Fibroblast of skin of abdomen (primary cell): ENCODE measurements at regions not wholly inside any gene's neighbourhood (a gene's known extent, or its start where the extent isn't known, plus 50 kb on each side); places are given as distances from the start of the nearest gene placed in this dataset.

Experiments
- DNase-seq: peaks from one replicate; pipeline ENCODE4 v3.0.0-alpha.2; 2013

DNA sequence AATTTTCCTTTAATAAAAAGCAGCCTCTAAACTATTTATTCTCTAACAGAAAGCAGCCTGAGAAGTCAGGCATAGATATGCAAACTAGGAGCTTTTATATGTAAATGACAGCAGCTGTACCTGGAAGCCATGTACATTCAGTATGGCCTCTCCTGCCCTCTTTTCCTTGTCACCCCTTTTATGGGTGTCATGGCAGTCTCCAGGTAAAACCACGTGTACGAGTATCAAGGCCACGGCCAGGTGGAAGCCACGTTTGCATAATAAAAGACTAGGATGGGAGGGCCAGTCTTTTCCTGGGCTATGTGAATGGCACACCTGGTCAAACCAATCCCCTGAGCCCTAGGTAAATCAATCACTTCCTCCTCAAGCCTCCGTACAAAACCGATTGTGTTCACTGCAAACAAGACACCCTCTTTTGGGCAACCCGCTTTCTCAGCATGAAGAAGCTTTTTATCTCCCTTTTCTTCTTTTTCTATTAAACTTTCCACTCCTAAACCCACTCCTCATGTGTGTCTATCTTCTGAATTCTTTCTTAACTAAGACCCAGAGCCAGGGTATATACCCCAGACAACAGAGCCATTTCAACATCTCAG lies 419.5 kb upstream of the CTNND2 start:
- no peak for DNase-seq

DNA sequence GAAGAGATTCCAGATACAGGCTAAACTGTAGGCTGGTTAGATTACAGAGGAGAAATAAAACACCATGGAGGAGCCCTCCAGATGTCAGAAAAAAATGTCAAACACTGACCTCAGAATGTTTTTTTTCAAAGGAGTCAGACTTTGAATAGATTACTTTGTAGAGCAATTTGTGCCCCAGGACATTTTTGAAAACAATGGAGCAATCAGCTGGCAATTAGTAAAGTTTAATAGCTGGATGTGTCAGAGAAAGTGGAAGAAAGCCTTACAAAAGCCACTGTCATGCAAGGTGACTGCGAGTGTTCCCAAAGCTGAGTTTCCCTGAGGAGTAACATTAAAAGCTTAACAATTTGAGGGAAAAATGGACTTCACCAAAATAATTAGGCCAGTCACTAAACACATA lies 417.8 kb upstream of the CTNND2 start:
- DNase-seq, result no peak

DNA sequence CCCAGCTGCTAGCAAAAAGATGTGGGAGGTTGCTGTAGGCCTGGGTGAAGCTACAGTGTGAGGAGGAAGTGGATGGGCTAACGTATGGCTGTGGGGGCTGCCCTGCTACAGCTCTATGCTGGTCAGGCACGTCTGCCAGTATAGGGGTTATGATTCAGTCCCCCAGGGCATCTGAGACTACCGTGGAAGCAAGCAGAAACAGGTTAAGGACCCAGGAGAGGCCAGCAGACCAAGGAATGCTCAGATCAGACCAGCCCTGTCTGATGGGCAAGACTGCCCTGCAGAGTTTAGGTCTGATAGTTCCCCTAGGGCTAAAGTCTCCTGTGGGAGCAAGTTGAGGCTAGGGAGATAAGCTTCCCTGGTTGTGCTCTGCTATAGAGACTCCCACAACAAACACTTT lies 416.1 kb upstream of the CTNND2 start:
- DNase-seq, result no peak

DNA sequence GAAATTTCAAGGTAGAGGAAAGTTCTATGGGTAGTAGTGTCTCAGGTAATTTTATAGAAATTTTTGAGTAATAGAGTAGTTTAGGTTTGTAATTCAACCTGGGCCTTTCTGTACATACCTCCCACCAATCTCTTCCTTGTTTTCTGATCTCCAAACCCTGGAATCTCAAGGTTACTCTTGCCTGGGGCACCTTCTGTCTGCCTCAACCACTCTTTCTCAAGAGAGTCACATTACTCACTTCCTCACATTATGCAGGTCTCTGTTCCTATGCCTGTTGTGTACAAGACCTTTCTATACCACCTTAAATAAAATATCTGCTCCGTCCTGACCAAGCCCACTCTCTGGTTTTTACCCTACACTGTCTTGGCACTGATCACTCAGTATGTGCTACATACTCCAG lies 412.6 kb upstream of the CTNND2 start:
- DNase-seq, result no peak

DNA sequence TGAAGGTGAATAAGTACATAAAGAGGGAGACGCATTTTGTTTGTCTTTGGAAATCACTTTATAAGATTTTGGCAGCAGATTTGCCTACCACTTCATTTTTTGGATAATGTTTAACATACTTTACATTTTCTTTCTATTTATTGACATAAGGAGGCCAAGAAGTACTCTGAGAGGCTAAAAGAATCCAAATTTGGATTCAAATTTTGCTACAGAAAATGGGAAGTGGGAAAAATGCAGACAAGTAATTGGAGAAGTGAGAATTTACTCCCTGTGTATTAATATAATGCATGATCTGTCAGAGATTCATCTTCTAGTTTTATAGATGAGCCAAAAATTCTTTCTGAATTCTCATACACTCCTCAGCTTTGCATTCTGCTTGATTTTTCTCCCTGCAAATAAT lies 411.2 kb upstream of the CTNND2 start:
- no peak for DNase-seq

DNA sequence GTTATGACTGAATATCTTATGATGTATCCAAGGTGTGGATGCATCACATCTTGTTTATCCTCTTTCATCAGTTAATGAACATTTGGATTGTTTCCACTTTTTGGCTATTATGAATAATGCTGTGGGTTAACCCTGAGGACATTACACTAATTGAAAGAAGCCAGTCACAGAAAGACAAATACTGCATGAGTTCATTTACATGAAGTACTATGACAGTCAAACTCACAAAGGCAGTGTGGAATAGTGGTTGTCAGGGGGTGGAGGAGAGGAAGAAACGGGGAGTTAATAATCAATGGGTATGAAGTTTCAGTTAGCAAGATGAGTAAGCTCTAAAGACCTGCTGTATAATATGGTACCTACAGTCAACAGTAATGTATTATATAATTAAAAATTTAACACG lies 409.4 kb upstream of the CTNND2 start:
- no peak for DNase-seq

DNA sequence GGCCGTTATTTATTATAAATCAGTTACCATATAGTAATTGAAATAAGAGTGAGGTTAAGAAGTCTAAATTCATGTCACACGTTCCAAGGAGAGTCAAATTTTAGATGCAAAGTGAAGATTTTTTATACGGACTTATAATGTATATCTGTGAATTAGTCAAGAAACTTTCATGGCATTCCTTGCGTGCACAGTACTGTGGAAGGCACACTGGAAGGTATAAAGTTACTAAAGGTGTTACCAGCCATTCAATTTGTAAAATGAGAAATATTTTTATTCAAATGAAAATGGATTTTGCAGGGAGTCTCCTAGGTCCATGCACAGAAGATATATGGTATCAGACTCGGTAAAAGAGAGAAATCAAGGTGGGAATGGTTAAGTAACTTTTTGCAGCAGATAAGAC lies 408.1 kb upstream of the CTNND2 start:
- no peak for DNase-seq

DNA sequence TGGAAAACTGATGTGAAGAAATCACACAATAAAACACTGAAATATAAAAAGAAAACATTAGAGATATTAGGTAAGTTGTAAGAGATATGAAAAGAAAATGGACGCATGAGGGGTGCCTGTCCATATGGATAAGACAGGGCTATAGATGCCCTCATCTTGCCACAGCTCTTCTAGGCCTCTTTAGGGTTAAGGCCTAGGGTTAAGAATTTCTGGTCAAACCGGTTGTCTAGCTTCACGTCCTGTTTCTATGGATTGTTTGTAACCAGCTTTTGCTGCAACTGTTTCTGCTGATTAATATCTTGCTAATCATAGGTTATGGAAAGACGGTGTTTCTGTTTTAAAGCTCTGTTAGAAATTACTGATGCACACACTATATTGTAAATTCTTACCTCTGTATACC lies 389.9 kb upstream of the CTNND2 start:
- DNase-seq, result no peak

DNA sequence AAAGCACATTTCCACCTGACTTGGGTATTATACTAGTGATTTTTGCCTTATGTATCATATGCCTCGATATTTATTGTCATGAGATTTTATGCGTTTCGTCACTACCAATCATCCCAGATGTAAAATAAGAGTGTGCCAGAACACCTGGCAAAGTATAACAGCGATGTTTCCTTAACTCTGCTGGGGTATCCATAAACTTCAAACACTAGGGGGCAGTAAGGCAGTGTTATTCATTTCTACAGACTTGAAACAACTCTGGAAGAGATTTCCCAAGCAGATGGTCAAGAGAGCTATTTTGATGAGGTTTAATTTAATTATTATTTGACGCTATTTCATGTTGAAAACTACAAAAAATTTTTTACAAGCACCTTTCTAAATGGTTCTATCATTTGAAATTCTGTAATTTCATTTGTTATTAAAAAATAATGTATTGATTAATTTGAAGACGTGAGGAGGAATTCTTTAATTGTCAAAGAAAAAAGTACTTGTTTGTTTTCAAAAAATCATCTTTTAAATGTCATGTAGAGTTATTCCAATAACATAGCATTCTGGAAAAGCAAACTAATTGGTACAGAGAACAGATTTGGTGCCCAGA lies 388.5 kb upstream of the CTNND2 start:
- DNase-seq, result no peak

DNA sequence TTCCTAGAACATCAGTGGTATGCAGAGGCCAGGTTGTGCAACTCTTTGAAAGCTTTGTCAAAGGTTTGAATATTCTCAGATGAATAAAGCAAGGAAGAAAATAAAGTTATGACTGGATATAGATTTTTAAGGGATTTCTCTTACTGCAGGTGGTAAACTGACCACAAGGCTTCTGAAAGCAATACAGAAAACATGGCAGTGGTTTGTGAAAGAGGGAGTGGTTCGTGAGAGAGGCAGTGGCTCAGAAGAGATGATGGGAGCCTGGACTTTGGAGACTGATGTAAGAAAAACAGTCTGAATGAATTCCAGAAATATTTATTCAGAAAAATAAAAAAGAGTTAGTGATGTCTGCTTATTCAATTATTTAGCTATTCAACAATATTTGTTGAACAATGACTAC lies 380.4 kb upstream of the CTNND2 start:
- DNase-seq, result no peak

DNA sequence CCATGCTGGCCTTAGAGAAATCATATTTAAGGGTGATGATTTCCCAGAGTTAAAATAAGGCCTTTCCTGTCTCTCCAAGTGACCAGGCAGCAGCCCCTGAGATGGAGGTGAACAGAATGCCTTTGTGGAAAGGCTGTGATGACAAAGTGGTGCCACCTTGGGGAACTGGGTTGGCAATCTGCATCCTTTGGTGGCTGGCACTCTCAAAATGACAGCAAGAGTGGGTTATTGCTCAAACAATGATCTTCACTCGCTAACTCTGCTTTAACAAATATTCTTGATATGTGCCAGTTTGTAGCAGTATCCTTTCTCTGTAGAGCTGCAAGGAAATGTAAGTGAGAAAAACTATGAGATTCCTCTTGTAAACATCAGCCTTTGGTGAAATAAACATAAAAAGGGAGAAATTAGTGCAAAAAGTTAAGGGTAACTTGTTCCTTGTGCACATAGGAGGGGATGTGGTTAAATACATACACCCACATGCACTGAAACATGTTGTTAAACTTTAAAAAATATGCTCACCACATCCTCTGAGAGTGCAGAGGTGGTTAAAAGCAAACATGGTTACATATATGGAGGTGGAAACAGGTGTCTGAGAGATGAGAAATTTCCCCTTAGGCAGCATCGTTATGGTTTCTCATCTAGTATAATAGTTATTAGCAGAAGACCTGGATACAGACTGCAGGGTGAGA lies 373.4 kb upstream of the CTNND2 start:
- DNase-seq, result no peak

DNA sequence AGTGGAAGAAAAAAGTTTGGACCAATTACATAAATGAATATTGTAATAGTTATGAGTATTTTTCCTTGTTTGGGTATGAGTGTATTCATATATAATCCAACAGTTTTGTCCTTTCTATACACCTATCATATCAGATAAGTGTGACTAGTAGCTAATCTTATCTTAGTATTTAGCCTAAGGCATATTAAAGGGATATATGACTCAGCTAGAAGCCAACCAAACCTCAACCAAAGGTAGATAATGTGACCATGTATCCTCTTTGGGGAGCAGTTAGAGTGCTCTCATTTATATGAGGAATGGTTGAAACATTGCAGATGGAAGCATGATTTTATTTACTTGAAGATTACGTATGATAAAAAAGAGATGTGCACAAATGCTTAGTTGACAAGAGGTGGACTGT lies 370.0 kb upstream of the CTNND2 start:
- DNase-seq, result no peak

DNA sequence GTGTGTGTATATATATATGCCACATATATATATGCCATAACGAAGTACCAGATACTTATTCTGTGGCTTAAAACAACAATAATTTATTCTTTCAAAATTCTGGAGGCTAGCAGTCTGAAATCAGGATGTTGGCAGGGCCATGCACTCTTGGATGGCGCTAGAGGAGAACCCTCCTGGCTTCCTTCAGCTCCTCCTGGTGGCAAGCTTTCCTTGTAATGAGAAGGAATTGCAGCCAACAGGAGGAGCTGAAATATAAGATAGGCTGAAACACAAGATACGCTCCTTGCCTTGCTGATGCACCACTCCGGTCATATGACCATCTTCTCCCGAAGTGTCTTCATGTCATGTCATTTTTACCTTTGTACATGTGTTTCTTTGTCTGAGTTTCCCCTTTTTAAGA lies 368.1 kb upstream of the CTNND2 start:
- no peak for DNase-seq

DNA sequence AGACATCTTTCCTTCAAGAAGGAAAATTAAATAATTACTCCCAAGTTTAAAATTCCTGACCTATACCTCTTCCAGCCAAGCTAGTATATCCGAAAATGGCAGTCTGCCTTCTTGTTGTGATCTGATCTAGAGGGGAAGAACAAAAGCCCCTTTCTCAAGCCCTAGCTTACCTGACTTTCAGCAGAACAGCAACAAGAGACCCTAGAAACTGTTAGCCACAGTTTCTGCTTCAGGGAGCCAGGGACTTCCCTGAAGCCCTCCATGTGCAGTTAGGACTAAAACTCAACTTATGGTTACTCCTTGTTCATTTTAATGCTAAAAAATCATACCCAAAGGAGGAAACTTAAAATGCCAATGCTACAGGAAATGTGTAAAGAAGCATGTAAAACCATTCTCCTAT lies 366.7 kb upstream of the CTNND2 start:
- no peak for DNase-seq

DNA sequence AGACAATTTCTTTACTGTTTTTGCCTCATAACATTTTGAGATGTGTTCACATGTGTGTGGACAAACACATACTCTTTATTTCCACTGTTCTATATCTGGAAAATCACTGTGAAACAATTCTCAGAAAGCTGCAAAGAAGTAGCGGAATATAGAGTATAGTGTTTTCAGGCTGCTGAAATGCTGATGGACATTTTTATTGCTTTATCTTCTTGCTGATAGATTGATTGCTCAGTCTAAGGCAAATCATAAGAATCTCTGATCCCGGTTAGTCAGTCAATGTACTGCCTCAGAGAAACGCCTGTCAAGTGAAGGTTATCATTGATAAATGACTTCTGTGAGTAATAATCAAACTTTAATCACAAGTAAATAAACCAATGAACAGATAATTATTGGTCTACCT lies 364.9 kb upstream of the CTNND2 start:
- no peak for DNase-seq

DNA sequence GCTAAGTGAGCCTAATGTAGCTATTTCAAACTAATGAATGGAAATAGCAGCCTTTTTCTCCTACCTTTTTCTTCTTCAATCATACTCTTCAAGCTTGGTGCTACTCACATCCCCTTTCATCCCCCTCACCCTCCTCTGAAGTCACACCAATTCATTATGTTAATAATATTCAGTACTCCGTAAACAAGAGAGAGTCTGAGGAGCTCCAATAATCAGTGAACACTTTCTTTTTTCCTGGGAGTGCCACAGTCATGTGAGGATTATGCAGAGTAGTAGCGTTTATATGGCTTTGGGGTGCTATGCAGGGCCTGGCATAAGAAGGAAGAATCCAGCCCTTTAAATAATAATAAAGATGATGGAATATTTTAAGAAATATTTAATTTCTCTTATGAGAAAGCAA lies 354.3 kb upstream of the CTNND2 start:
- DNase-seq, result no peak

DNA sequence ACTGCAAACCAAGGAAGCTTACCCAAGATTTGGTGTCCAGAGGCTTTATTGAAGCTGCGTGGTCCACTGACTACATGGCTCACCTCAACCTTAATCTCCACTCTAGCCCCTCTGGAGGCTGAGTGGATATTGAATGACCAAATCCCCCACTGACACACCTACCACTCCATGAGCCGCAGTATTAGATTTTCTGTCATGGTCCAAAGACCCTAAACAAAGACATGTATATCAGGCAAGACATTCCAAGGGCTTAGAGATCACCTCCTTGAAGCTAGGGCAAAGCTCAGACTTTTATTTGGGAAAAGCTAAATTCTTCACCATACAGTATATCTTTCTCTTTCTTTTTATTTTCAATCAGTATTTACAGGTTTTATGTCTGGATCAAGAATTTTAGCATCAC lies 346.2 kb upstream of the CTNND2 start:
- DNase-seq, result no peak

DNA sequence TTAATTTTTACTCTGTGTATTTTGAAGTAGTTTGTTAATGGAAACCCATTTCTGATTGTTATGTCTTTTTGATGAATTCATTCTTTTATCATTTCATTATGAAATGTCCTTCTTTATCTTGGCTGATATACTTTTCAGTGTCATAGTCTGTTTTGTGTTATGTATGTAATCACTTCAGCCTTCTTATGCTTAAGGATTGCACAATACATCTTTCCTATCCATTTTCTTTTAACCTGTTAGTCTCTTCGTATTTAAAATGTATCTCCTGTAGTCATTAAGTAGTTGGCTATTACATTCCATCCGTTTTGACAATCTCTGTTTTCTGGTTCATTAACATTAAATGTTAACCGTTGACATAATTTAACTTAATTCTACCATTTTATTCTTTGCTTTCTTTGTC lies 344.6 kb upstream of the CTNND2 start:
- DNase-seq, result no peak

DNA sequence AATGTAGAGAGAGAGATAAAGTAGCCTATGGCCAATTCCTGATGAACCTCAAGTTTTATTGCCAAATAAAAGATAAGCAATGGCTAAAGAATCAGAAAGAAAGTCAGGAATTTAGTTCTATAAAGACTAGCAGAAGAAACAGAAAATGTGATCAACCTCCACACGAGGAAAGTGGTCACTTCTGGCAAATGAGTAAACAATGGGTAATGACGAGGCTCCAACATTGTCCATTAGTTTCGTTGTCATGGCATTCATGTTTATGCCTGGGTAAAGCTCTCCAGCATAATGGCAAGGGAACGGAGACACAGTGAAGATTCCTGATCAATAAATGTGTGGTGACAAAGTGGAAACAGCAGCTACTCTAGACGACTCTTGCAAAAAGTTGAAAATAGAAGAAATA lies 341.8 kb upstream of the CTNND2 start:
- DNase-seq, result no peak

DNA sequence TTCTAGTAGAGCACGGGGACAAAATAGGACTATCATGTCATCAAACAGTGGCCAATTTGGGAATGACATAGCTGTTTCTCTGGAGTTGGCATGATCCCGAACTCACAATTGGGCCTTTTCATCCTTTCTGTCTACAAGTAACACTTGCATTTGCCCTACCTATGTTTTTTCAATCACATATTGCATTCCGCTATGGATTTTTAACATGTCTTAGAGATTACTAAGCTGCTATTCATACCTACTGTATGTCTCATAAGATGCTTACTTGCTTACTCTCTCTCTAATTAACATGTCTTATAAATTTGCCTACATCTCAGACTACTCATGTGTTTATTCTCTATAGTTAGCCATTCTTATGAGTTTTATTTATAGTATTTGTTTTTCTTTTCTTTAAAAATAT lies 341.2 kb upstream of the CTNND2 start:
- DNase-seq, result no peak

DNA sequence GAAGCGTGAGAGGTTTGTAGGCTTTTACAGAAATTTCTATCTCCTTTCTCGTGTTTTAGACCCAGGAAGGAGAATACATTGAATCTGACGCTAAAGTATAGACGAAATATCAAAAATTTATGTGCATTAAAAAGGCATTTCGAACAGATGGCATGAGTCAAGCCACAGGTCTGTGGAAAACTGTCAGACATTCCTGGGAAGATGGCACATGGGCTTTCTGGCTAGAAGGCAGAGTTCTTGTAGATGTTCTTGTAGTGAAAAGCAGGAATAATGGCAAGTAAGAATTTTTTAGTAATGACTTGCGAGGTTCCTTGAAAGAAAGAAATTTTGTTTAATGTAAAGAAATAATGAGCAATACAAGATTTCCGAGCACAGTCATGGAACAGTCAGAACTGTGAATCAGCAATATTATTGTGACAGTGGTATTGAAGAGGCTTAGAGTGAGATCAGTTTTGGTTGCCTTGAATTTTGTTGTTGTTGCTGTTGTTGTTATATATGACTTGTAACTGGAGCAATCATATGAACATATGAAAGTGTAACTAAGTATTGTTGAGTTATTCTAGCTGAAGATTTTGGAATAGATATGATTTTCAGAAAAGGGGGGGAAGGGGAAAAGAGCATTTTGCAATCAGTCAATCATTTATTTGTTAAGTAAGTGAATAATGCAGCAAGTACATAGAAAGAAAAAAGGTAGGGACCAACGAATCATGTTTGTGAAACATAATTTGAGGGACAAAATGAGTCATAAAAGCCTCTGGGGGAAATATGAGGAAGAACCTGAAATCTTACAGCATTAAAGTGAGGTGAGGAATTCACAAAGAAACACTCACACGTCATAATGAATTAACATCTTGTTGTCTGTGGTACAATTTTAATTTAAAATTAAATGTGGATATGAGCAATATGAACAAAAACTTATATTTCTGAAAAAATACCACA lies 339.0 kb upstream of the CTNND2 start:
- DNase-seq, result peak; percentile 12

DNA sequence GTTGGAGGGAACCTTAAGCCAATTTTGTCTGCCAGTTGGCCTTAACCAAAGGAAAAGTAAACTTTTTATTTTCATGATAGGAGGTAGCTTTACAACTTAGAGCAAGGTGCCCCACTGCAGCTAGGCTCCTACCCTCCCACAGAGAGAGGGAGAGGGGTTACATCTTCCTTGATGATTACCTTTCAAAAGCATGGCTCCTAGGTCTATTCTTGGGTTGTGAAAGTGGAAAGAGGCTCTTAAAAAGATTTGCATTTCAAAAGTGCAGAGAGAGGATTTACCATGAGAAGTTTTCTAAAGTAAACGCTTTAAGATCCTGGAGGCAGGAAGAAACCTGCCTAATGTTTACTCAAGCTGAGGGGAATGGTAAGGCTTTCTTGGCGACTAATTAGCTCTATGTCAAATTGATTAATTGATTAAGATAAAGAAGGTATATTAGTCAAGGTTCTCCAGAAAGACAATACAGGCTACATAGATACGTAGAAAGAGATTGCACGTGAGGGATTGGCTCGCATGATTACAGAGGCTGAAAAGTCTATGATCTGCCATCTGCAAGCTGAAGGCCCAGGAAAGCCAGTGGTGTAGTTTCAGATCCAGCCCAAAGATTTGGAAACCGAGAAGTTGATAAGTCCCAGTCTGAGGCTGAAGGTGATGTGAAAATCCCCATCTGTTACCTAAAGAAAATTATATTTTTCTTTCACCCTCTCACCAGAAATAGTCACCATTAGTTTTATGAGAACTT lies 333.8 kb upstream of the CTNND2 start:
- no peak for DNase-seq

DNA sequence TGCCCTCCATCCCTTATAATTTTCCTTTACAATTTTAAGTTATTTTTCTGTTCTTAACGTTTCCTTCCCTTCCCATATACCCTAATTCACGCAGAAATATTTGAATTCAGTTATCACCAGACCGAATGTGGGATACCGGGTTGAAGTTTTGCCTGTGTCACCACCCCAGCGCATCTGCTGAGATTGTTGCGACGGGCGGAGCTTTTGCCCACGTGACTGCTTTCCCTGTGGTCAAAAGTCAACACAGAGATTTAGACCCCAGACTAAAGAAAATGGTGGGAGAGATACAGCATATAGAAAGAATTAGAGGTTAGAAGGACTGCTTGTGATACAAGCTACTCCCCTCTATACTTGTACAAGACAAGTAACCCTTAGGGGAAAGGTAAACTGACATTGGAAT lies 326.4 kb upstream of the CTNND2 start:
- DNase-seq, result no peak
